ENCODE measurements at regions not wholly inside any gene's neighbourhood (a gene's known extent, or its start where the extent isn't known, plus 50 kb on each side); places are given as distances from the start of the nearest gene placed in this dataset.
A peak's percentile ranks its signal among the peaks of the same experiment; 100 is the strongest.

DNA sequence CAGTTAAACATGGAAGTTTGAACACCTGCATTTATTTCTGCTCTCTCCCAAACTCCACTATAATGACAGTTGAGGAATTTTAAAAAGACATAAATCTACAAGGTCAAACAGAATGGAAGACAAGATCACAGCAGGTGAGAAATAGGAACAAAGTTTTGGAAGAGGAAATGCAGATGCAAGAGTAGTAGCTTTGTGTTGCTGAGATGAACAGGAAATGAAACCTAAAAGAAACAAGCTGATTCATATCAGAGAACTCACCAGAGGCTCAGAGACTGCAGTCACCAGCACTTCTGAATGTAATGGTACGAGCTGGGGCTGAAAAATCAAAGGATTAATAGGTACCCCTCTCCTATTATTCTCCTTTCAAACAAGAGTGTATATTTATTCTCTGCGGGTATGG, 459.9 kb downstream of the RAP2B start:
- TF ChIP-seq, protein P1, sequence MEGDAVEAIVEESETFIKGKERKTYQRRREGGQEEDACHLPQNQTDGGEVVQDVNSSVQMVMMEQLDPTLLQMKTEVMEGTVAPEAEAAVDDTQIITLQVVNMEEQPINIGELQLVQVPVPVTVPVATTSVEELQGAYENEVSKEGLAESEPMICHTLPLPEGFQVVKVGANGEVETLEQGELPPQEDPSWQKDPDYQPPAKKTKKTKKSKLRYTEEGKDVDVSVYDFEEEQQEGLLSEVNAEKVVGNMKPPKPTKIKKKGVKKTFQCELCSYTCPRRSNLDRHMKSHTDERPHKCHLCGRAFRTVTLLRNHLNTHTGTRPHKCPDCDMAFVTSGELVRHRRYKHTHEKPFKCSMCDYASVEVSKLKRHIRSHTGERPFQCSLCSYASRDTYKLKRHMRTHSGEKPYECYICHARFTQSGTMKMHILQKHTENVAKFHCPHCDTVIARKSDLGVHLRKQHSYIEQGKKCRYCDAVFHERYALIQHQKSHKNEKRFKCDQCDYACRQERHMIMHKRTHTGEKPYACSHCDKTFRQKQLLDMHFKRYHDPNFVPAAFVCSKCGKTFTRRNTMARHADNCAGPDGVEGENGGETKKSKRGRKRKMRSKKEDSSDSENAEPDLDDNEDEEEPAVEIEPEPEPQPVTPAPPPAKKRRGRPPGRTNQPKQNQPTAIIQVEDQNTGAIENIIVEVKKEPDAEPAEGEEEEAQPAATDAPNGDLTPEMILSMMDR (IDR thresholded peaks at IDR 0.05): no peak
- H3K4me1 ChIP-seq (ENCODE audit: control insufficient read depth in 1 of 2, insufficient read depth in 2 of 2, low read length in 2 of 2): peaks cover 12 to 18% of the 10 kb centered on the region in 2 donors
- WGBS (ENCODE audit: insufficient coverage): no CpG with 5 or more reads among the region's 2 CpGs
- intact Hi-C loops (cut with micrococcal nuclease): no loop called here
- no peaks in the 10 kb centered on the region for H3K9me3 ChIP-seq (replicated peaks in 1 of 2; ENCODE audit: control insufficient read depth in 1 of 2, insufficient read depth in 1 of 2, low read length in 2 of 2)
- no peaks in the 10 kb centered on the region for H4K20me1 ChIP-seq (ENCODE audit: insufficient read depth, low read length)
- Mint-ChIP-seq H3K9me3 (peaks cover 0 to 1% (median 0%) of the 10 kb centered on the region in 7 donors), H3K4me1 (peaks cover 21% of the 10 kb centered on the region), H3K4me3 (peak overlapping the region in 1 of 2 donors; percentile 57), H3K27ac (peak overlapping the region; percentile 61 to 86 (median 75)), H3K36me3 (peaks cover 2 to 4% of the 10 kb centered on the region in 2 donors), H3K27me3 (ENCODE audit: low read depth in 3 of 3) (peaks cover 0 to 4% (median 0%) of the 10 kb centered on the region in 3 donors)
- H3K79me2 ChIP-seq (ENCODE audit: insufficient read depth, low read length): no peaks in the 10 kb centered on the region
- DNase-seq: peak; percentile 35 to 70 (median 63)
- H2AFZ ChIP-seq (ENCODE audit: insufficient read depth, low read depth, low read length, poor library complexity, severe bottlenecking): no peak overlapping the region
- H3K4me2 ChIP-seq (replicated peaks; ENCODE audit: extremely low read depth, low read length, poor library complexity, severe bottlenecking): peak overlapping the region; percentile 66
- H3K27ac ChIP-seq (ENCODE audit: low read depth in 1 of 2, low read length in 2 of 2): peak overlapping the region in 1 of 2 donors; percentile 80
- H3K36me3 ChIP-seq (replicated peaks in 1 of 2; ENCODE audit: control insufficient read depth in 1 of 2, insufficient read depth in 2 of 2, low read length in 2 of 2): no peaks in the 10 kb centered on the region
- no peaks in the 10 kb centered on the region for H3K27me3 ChIP-seq (ENCODE audit: control insufficient read depth in 2 of 2, insufficient read depth in 2 of 2, low read length in 2 of 2)
- peak overlapping the region in 1 of 3 experiments; percentile 45 for H3K4me3 ChIP-seq (replicated peaks in 1 of 3; ENCODE audit: low read depth in 2 of 3, low read length in 3 of 3)
- H3K9ac ChIP-seq (ENCODE audit: insufficient read depth, low read length, poor library complexity, severe bottlenecking): no peak overlapping the region

DNA sequence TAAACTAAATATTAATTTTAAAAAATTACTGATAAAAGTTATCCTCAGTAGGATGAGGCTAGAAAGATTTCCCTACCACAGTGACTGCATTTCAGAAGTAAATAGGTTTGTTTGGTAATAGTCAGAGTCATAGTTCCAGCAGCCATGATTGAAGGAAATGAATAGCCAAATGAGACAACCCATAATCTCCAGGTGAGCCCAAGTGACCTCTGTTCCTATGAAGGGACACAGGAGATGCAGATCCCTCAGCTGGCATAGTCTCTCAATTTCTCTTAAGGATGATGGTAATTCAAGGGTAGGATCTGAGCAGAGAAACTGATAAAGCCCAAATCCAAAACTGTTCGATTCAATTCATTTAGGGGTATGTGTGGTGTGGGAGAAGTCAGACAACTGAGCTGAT, 461.8 kb downstream of the RAP2B start:
- 80% methylated on average over 1 of the region's 1 CpG for WGBS (ENCODE audit: insufficient coverage)
- Histone ChIP-seq H2AFZ (ENCODE audit: insufficient read depth, low read depth, low read length, poor library complexity, severe bottlenecking) (no peak overlapping the region), H3K9ac (ENCODE audit: insufficient read depth, low read length, poor library complexity, severe bottlenecking) (no peak overlapping the region), H3K79me2 (ENCODE audit: insufficient read depth, low read length) (no peaks in the 10 kb centered on the region), H3K27me3 (ENCODE audit: control insufficient read depth in 2 of 2, insufficient read depth in 2 of 2, low read length in 2 of 2) (no peaks in the 10 kb centered on the region), H3K9me3 (replicated peaks in 1 of 2; ENCODE audit: control insufficient read depth in 1 of 2, insufficient read depth in 1 of 2, low read length in 2 of 2) (no peaks in the 10 kb centered on the region), H3K36me3 (replicated peaks in 1 of 2; ENCODE audit: control insufficient read depth in 1 of 2, insufficient read depth in 2 of 2, low read length in 2 of 2) (no peaks in the 10 kb centered on the region), H3K4me1 (ENCODE audit: control insufficient read depth in 1 of 2, insufficient read depth in 2 of 2, low read length in 2 of 2) (peaks cover 27 to 35% of the 10 kb centered on the region in 2 donors), H3K4me2 (replicated peaks; ENCODE audit: extremely low read depth, low read length, poor library complexity, severe bottlenecking) (no peak overlapping the region), H4K20me1 (ENCODE audit: insufficient read depth, low read length) (no peaks in the 10 kb centered on the region), H3K4me3 (replicated peaks in 1 of 3; ENCODE audit: low read depth in 2 of 3, low read length in 3 of 3) (no peak overlapping the region), H3K27ac (ENCODE audit: low read depth in 1 of 2, low read length in 2 of 2) (no peak overlapping the region)
- DNase-seq: no peak
- H3K4me3 Mint-ChIP-seq: no peak overlapping the region
- H3K27ac Mint-ChIP-seq: peak overlapping the region in 1 of 7 donors; percentile 16
- intact Hi-C loops (cut with micrococcal nuclease): no loop called here
- peaks cover 33% of the 10 kb centered on the region for H3K4me1 Mint-ChIP-seq
- peaks cover 0 to 1% (median 0%) of the 10 kb centered on the region in 7 donors for H3K9me3 Mint-ChIP-seq
- H3K27me3 Mint-ChIP-seq (ENCODE audit: low read depth in 3 of 3): peaks cover 0 to 2% (median 0%) of the 10 kb centered on the region in 3 donors
- TF ChIP-seq, protein P1 (IDR thresholded peaks at IDR 0.05): no peak
- H3K36me3 Mint-ChIP-seq: peaks cover 2 to 4% of the 10 kb centered on the region in 2 donors

Data from CD14-positive monocyte (primary cell).